ENCODE measurements at regions not wholly inside any gene's neighbourhood (a gene's known extent, or its start where the extent isn't known, plus 50 kb on each side); places are given as distances from the start of the nearest gene placed in this dataset.

DNA sequence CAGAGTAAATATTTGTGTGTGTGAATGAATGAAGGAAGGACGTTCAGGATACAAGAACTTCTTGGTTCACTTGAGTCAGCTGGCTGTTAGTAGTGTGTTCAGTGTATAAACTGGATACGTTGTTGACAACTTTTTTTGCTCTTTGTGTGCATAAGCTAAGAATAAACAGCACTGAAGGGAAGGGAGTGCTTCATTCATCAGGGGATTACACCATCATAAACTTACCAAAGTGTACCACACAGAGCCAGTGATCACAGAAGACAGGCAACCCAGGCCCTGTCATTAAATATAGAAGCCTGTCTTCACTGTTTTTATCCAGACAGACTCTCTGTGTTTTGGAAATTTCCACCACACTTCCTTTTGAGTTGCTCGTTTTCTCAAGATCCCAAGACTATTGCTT is 55.5 kb upstream of the MEF2C start:
- DNase-seq (ENCODE audit: low read depth in 2 of 2), result no peak

- DNase-seq (ENCODE audit: low read depth in 2 of 2), result no peak
These were observed 54.4 kb upstream of the MEF2C start for GRCh38 chr5:88937406-88937805.

DNA sequence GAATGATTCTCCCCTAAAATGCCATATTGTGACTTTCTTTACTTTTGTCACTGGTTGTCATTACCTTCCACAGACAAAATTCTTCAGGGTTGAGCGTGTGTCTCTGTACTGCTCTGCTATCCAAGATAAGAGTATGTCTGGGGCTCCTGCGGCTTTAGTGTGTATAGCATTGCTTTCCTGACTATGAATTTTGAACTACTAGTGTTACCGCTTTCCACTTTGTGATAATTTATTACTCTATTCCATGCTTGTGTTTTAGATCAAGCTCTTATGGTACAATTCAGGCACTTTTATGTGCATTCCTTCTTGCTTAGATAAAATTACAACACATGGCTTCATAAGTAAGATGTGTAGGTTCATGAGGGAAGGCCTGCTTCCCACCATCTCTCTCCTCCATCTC is 51.5 kb upstream of the MEF2C start:
- DNase-seq (ENCODE audit: low read depth in 2 of 2), result no peak
